ENCODE measurements at regions not wholly inside any gene's neighbourhood (a gene's known extent, or its start where the extent isn't known, plus 50 kb on each side); places are given as distances from the start of the nearest gene placed in this dataset.

DNA sequence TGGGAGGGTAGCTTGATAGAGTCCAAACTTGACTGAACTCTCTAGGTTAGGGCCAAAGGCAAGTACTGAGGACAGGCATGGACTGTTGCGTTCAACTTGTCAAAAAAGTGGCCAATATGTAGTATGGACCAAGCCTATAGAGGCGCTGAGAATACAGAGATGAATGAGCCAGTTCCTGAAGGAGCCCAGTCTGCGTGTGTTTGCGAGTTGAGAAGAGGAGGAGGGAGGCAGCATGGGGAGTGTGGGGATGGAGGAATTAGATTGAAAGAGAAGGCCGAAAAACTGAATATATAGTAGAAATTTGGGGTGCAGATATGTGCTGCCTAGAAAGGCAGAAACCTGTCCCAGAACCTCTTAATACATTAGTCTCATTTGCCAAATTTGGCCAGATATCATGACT, 412.4 kb downstream of the PCNX1 start:
- Histone ChIP-seq H3K9me3 (ENCODE audit: insufficient read depth, low read depth, low read length) (no peaks in the 10 kb centered on the region), H3K27ac (ENCODE audit: low read depth, low read length) (peak overlapping the region; percentile 29), H4K20me1 (ENCODE audit: insufficient read depth, low read length) (peaks cover 14% of the 10 kb centered on the region), H3K79me2 (ENCODE audit: insufficient read depth, low read length) (peaks cover 35% of the 10 kb centered on the region), H2AFZ (ENCODE audit: low read depth, low read length) (peak overlapping the region; percentile 73), H3K4me3 (ENCODE audit: insufficient read depth, low read depth, low read length) (peak overlapping the region; percentile 64), H3K36me3 (ENCODE audit: insufficient read depth, low read length) (no peaks in the 10 kb centered on the region), H3K9ac (ENCODE audit: low read length) (peak overlapping the region; percentile 69), H3K27me3 (ENCODE audit: insufficient read depth, low read length) (no peaks in the 10 kb centered on the region), H3K4me1 (ENCODE audit: insufficient read depth, low read length) (peaks cover 14% of the 10 kb centered on the region), H3K4me2 (ENCODE audit: low read length) (peak overlapping the region; percentile 93)
- H3K9me3 Mint-ChIP-seq (ENCODE audit: unreplicated experiment), result no peaks in the 10 kb centered on the region
- peaks cover 3% of the 10 kb centered on the region for H3K27me3 Mint-ChIP-seq (ENCODE audit: low read depth, unreplicated experiment)
- DNase-seq (ENCODE audit: low read depth), result no peak
- H3K36me3 Mint-ChIP-seq (ENCODE audit: low read depth, unreplicated experiment), result no peaks in the 10 kb centered on the region
- H3K4me1 Mint-ChIP-seq (ENCODE audit: low read depth, unreplicated experiment), result peaks cover 7% of the 10 kb centered on the region
- peak overlapping the region; percentile 94 for H3K27ac Mint-ChIP-seq (ENCODE audit: unreplicated experiment)
- no peak for FAIRE-seq
- TF ChIP-seq EZH2 (IDR thresholded peaks at IDR 0.05; ENCODE audit: insufficient read depth, low read length) (no peak), CTCF (IDR thresholded peaks at IDR 0.05; ENCODE audit: insufficient read depth, low read depth, low read length) (no peak)
- H3K4me3 Mint-ChIP-seq (ENCODE audit: unreplicated experiment), result peak overlapping the region; percentile 95

DNA sequence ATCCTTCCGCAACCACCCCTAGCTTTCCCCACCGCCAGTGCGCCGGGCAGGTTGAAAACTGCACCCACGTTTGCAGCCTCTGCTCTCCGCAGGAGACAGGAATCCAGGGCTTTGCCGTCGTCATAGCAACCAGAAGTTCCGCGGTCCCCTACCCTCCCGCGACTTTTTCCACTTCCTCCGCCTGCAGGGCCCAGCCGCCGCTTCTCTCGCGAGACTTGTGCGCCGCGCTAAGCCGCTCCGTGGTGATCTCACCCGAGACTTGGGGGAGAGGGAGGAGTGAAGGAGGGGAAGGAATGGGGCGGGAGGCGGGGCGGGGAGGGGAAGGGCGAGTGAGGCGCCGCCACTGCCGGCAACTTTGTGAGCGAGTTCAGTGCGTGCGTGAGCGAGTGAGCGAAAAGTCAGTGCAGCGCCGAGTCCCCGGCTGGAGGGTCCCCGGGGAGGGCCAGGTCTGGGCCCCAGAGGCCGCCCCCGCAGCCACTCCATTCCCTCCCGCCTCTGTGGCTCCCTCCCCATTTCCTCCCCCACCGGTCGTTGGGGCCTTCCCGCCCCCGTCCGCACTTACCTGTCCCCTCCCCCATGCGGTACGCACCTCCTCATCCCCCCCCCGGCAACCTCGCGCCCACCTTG, 413.0 kb downstream of the PCNX1 start, which contains the start of gene SIPA1L1:
TSS of gene SIPA1L1 (plus strand) at position 370 of the 627 bp plus-strand sequence.
- no peaks in the 10 kb centered on the region for H3K27me3 ChIP-seq (ENCODE audit: insufficient read depth, low read length)
- peak; percentile 96 for DNase-seq (ENCODE audit: low read depth)
- peaks cover 41% of the 10 kb centered on the region for H3K79me2 ChIP-seq (ENCODE audit: insufficient read depth, low read length)
- H3K4me3 Mint-ChIP-seq (ENCODE audit: unreplicated experiment), result peak within 1 kb of the TSS; percentile 95
- FAIRE-seq, result no peak
- H3K4me2 ChIP-seq (ENCODE audit: low read length), result peak within 1 kb of the TSS; percentile 93
- H4K20me1 ChIP-seq (ENCODE audit: insufficient read depth, low read length), result peaks cover 18% of the 10 kb centered on the region
- H3K27me3 Mint-ChIP-seq (ENCODE audit: low read depth, unreplicated experiment), result peaks cover 3% of the 10 kb centered on the region
- H3K36me3 ChIP-seq (ENCODE audit: insufficient read depth, low read length), result no peaks in the 10 kb centered on the region
- no peaks in the 10 kb centered on the region for H3K9me3 ChIP-seq (ENCODE audit: insufficient read depth, low read depth, low read length)
- H3K27ac Mint-ChIP-seq (ENCODE audit: unreplicated experiment), result peak within 1 kb of the TSS; percentile 94
- H3K4me1 Mint-ChIP-seq (ENCODE audit: low read depth, unreplicated experiment), result peaks cover 12% of the 10 kb centered on the region
- peak within 1 kb of the TSS; percentile 93 for H3K9ac ChIP-seq (ENCODE audit: low read length)
- no peaks in the 10 kb centered on the region for H3K36me3 Mint-ChIP-seq (ENCODE audit: low read depth, unreplicated experiment)
- H3K4me3 ChIP-seq (ENCODE audit: insufficient read depth, low read depth, low read length), result peak within 1 kb of the TSS; percentile 93
- H3K27ac ChIP-seq (ENCODE audit: low read depth, low read length), result peak within 1 kb of the TSS; percentile 86
- peaks cover 17% of the 10 kb centered on the region for H3K4me1 ChIP-seq (ENCODE audit: insufficient read depth, low read length)
- H3K9me3 Mint-ChIP-seq (ENCODE audit: unreplicated experiment), result no peaks in the 10 kb centered on the region
- H2AFZ ChIP-seq (ENCODE audit: low read depth, low read length), result peak within 1 kb of the TSS; percentile 73
- no peak for TF ChIP-seq CTCF (IDR thresholded peaks at IDR 0.05; ENCODE audit: insufficient read depth, low read depth, low read length)
- TF ChIP-seq EZH2 (IDR thresholded peaks at IDR 0.05; ENCODE audit: insufficient read depth, low read length), result no peak
